Neural progenitor cell (in vitro differentiated cells): ENCODE measurements at regions not wholly inside any gene's neighbourhood (a gene's known extent, or its start where the extent isn't known, plus 50 kb on each side); places are given as distances from the start of the nearest gene placed in this dataset.

Experiments
- DNase-seq: peaks from one replicate; pipeline ENCODE4 v3.0.0-alpha.2; 2016; ENCODE audit warnings: low spot score
- H2AFZ ChIP-seq: fragments of 200-600 bp; sonication (generic); replicated peaks from 2 replicates; pipeline ENCODE4 v1.6.1; 2016; ENCODE audit warnings: antibody characterized with exemption
- H3F3A ChIP-seq: fragments of 200-600 bp; sonication (generic); 2 replicates; pipeline ENCODE4 v1.6.1; 2016; ENCODE audit warnings: antibody characterized with exemption, low read depth
- H3K27ac ChIP-seq: fragments of 200-600 bp; sonication (generic); 2 replicates; pipeline ENCODE4 v1.5.1; 2016; ENCODE audit warnings: mild to moderate bottlenecking
- H3K27me3 ChIP-seq: fragments of 200-600 bp; sonication (generic); 2 replicates; pipeline ENCODE4 v1.6.1; 2016; ENCODE audit warnings: mild to moderate bottlenecking, moderate library complexity
- H3K36me3 ChIP-seq: fragments of 200-600 bp; sonication (generic); 2 replicates; pipeline ENCODE4 v1.5.1; 2016
- H3K4me1 ChIP-seq: fragments of 200-600 bp; sonication (generic); 2 replicates; pipeline ENCODE4 v1.6.1; 2016; ENCODE audit warnings: mixed run types
- H3K4me2 ChIP-seq: fragments of 200-600 bp; sonication (generic); 2 replicates; pipeline ENCODE4 v1.6.1; 2016
- H3K4me3 ChIP-seq: fragments of 200-600 bp; sonication (generic); 2 replicates; pipeline ENCODE4 v1.5.1; 2016
- H3K79me2 ChIP-seq: fragments of 200-600 bp; sonication (generic); 2 replicates; pipeline ENCODE4 v1.6.1; 2016; ENCODE audit warnings: low read depth
- H3K9ac ChIP-seq: fragments of 200-600 bp; sonication (generic); 2 replicates; pipeline ENCODE4 v1.6.1; 2016
- H3K9me3 ChIP-seq: fragments of 200-600 bp; sonication (generic); 2 replicates; pipeline ENCODE4 v1.5.1; 2016; ENCODE audit warnings: low read depth
- H4K20me1 ChIP-seq: fragments of 200-600 bp; sonication (generic); 2 replicates; pipeline ENCODE4 v1.6.1; 2016; ENCODE audit warnings: low read depth
- H3K27ac Mint-ChIP-seq: 3 replicates; pipeline ENCODE4 v1.8.0; 2021; ENCODE audit warnings: mixed read lengths
- H3K27me3 Mint-ChIP-seq: 2 replicates; pipeline ENCODE4 v1.8.0; 2022; ENCODE audit warnings: low read depth, mild to moderate bottlenecking, inconsistent platforms, moderate library complexity, mixed read lengths; ENCODE audit not compliant: insufficient read depth
- H3K36me3 Mint-ChIP-seq: 3 replicates; pipeline ENCODE4 v1.8.0; 2021; ENCODE audit warnings: mixed read lengths
- H3K4me1 Mint-ChIP-seq: 3 replicates; pipeline ENCODE4 v1.8.0; 2021; ENCODE audit warnings: mixed read lengths
- H3K4me3 Mint-ChIP-seq: 3 replicates; pipeline ENCODE4 v1.8.0; 2021; ENCODE audit warnings: mild to moderate bottlenecking, moderate library complexity, mixed read lengths
- H3K9me3 Mint-ChIP-seq: 3 replicates; pipeline ENCODE4 v1.8.0; 2020; ENCODE audit warnings: mixed read lengths
- EZH2 ChIP-seq: fragments of 200-600 bp; sonication (generic); IDR thresholded peaks from 2 replicates; pipeline ENCODE4 v1.6.1; 2017; ENCODE audit warnings: antibody characterized with exemption, mild to moderate bottlenecking, moderate library complexity
- EZH2phosphoT487 ChIP-seq: fragments of 200-600 bp; sonication (generic); IDR thresholded peaks from 2 replicates; pipeline ENCODE4 v1.6.1; 2017; ENCODE audit warnings: antibody characterized with exemption
- TF ChIP-seq, protein P1 (sequence below): fragments of 200-600 bp; sonication (generic); IDR thresholded peaks from 2 replicates; pipeline ENCODE4 v1.5.1; 2017; ENCODE audit warnings: antibody characterized with exemption, mild to moderate bottlenecking

DNA sequence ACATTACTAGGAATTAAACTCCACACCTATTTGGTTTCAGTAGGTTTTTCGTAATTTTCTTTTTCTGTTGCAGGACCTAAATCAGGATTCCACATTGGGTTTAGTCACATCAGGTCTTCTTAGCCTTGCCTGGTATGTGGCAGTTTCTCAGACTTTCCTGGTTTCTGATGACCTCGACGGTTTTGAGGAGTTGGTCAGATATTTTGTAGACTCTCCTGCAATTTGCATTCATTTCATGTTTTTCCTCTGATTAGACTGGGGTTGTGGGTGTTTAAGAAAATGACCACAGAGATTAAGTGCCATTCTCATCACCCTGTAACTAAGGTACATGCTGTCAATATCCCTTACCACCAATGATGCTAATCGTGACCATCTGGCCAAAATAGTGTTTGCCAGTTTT, 97.3 kb upstream of the ST6GAL2 start:
- H3K36me3 ChIP-seq, result no peaks in the 10 kb centered on the region
- Mint-ChIP-seq H3K36me3 (no peaks in the 10 kb centered on the region), H3K9me3 (no peaks in the 10 kb centered on the region), H3K27me3 (peaks cover 5% of the 10 kb centered on the region), H3K27ac (no peak overlapping the region), H3K4me1 (peaks cover 5% of the 10 kb centered on the region), H3K4me3 (no peak overlapping the region)
- peaks cover 4% of the 10 kb centered on the region for H3K4me1 ChIP-seq
- no peak overlapping the region for H3K4me3 ChIP-seq
- no peaks in the 10 kb centered on the region for H3K79me2 ChIP-seq
- H3K9me3 ChIP-seq, result no peaks in the 10 kb centered on the region
- TF ChIP-seq EZH2 (no peak), EZH2phosphoT487 (no peak)
- TF ChIP-seq, protein P1, sequence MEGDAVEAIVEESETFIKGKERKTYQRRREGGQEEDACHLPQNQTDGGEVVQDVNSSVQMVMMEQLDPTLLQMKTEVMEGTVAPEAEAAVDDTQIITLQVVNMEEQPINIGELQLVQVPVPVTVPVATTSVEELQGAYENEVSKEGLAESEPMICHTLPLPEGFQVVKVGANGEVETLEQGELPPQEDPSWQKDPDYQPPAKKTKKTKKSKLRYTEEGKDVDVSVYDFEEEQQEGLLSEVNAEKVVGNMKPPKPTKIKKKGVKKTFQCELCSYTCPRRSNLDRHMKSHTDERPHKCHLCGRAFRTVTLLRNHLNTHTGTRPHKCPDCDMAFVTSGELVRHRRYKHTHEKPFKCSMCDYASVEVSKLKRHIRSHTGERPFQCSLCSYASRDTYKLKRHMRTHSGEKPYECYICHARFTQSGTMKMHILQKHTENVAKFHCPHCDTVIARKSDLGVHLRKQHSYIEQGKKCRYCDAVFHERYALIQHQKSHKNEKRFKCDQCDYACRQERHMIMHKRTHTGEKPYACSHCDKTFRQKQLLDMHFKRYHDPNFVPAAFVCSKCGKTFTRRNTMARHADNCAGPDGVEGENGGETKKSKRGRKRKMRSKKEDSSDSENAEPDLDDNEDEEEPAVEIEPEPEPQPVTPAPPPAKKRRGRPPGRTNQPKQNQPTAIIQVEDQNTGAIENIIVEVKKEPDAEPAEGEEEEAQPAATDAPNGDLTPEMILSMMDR, result no peak
- H3K27me3 ChIP-seq, result no peaks in the 10 kb centered on the region
- H3K9ac ChIP-seq, result no peak overlapping the region
- H3K27ac ChIP-seq, result no peak overlapping the region
- H3F3A ChIP-seq, result no peaks in the 10 kb centered on the region
- no peaks in the 10 kb centered on the region for H4K20me1 ChIP-seq
- no peak for DNase-seq
- no peak overlapping the region for H2AFZ ChIP-seq
- no peak overlapping the region for H3K4me2 ChIP-seq

DNA sequence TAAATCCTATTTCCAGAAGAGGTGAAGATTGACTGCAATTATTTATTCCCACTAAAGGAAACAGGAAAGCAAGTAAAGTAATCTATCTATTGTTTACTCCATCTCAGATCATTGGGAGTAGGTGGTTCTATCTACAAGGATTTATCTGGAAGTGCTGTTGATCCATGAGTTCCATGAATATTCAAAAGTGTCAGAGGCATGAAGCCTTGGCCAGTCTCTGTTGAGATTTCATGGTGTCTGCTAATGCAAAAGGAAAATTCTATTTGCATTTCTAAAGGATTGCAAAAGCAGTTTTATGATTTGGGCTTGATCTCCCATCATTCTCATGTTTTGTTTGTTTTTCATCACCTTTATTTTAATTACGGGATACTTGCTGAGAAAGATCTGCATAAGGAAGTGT, 102.4 kb upstream of the ST6GAL2 start:
- no peaks in the 10 kb centered on the region for H3F3A ChIP-seq
- H3K9me3 Mint-ChIP-seq, result no peaks in the 10 kb centered on the region
- peaks cover 11% of the 10 kb centered on the region for H3K4me1 ChIP-seq

DNA sequence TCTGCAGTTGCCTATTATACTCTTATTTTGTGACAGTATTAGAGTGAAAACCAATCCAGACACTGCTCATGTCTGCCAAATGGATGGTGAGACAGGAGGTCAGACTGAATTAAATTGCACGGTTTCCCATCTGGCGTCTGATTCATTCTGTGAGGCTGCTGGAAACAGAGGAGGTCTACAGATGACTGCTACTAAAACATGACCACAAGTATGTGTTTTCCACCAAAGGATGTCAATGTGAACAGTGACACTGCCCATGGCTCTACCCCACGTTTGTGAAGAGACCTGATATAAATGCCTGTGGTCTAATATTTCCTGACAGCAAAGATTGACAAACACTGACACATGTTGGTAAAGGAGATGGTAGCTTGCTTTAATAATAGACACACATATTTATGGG, 104.3 kb upstream of the ST6GAL2 start:
- H3K4me3 ChIP-seq, result no peak overlapping the region
- Mint-ChIP-seq H3K27ac (no peak overlapping the region), H3K9me3 (no peaks in the 10 kb centered on the region), H3K4me1 (peaks cover 13% of the 10 kb centered on the region), H3K36me3 (no peaks in the 10 kb centered on the region), H3K27me3 (peaks cover 3% of the 10 kb centered on the region), H3K4me3 (no peak overlapping the region)
- H4K20me1 ChIP-seq, result no peaks in the 10 kb centered on the region
- no peak overlapping the region for H2AFZ ChIP-seq
- H3K4me2 ChIP-seq, result no peak overlapping the region
- peaks cover 11% of the 10 kb centered on the region for H3K4me1 ChIP-seq
- no peak overlapping the region for H3K9ac ChIP-seq
- no peaks in the 10 kb centered on the region for H3K27me3 ChIP-seq
- H3K79me2 ChIP-seq, result no peaks in the 10 kb centered on the region
- no peaks in the 10 kb centered on the region for H3F3A ChIP-seq
- no peaks in the 10 kb centered on the region for H3K9me3 ChIP-seq
- no peak overlapping the region for H3K27ac ChIP-seq
- no peak for TF ChIP-seq EZH2
- TF ChIP-seq EZH2phosphoT487, result no peak
- TF ChIP-seq, protein P1, result no peak
- no peak for DNase-seq
- H3K36me3 ChIP-seq, result no peaks in the 10 kb centered on the region

More for the DNA sequence above, 102.4 kb upstream of the ST6GAL2 start:
- Histone ChIP-seq H3K36me3 (no peaks in the 10 kb centered on the region), H3K9me3 (no peaks in the 10 kb centered on the region), H3K27ac (no peak overlapping the region), H3K4me2 (no peak overlapping the region), H3K79me2 (no peaks in the 10 kb centered on the region), H3K9ac (no peak overlapping the region), H3K27me3 (no peaks in the 10 kb centered on the region), H2AFZ (peak overlapping the region; percentile 26), H4K20me1 (no peaks in the 10 kb centered on the region), H3K4me3 (no peak overlapping the region)
- no peak overlapping the region for H3K4me3 Mint-ChIP-seq
- TF ChIP-seq, protein P1, result no peak
- TF ChIP-seq EZH2 (no peak), EZH2phosphoT487 (no peak)
- DNase-seq, result no peak
- H3K4me1 Mint-ChIP-seq, result peaks cover 13% of the 10 kb centered on the region
- peaks cover 3% of the 10 kb centered on the region for H3K27me3 Mint-ChIP-seq
- no peak overlapping the region for H3K27ac Mint-ChIP-seq
- no peaks in the 10 kb centered on the region for H3K36me3 Mint-ChIP-seq

DNA sequence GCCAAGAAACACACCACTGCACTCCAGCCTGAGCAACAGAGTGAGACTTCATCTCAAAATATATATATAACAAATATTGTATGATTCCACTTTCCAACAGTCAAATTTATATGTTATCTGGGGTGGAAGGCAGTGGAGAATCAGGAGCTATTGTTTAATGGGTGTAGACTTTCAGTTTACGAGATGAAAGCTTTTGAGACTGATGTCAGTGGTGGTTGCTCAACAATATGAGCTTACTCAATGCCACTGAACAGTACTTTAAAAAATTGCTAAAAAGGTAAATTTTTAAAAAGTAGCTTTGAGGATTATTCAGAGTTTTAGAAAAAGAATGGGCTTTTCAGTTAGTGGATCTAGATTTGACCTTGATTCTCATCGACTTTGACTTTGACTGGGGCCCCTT, 105.9 kb upstream of the ST6GAL2 start:
- Histone ChIP-seq H3K4me3 (no peak overlapping the region), H3K4me2 (no peak overlapping the region), H3K79me2 (no peaks in the 10 kb centered on the region), H4K20me1 (no peaks in the 10 kb centered on the region), H3K27ac (no peak overlapping the region), H3K9me3 (no peaks in the 10 kb centered on the region), H3K9ac (no peak overlapping the region), H3F3A (no peaks in the 10 kb centered on the region), H3K36me3 (no peaks in the 10 kb centered on the region), H2AFZ (no peak overlapping the region), H3K4me1 (peaks cover 11% of the 10 kb centered on the region), H3K27me3 (no peaks in the 10 kb centered on the region)
- Mint-ChIP-seq H3K27ac (no peak overlapping the region), H3K4me1 (peaks cover 21% of the 10 kb centered on the region), H3K4me3 (no peak overlapping the region), H3K9me3 (no peaks in the 10 kb centered on the region), H3K36me3 (no peaks in the 10 kb centered on the region), H3K27me3 (peaks cover 3% of the 10 kb centered on the region)
- DNase-seq, result no peak
- TF ChIP-seq EZH2phosphoT487 (no peak), EZH2 (no peak)
- TF ChIP-seq, protein P1, result no peak
